HFFc6 (cell line): ENCODE measurements at regions not wholly inside any gene's neighbourhood (a gene's known extent, or its start where the extent isn't known, plus 50 kb on each side); places are given as distances from the start of the nearest gene placed in this dataset.

Source experiments
- DNase-seq: peaks from one replicate; pipeline ENCODE4 v3.0.0-alpha.2; 2018
- H3K27ac Mint-ChIP-seq: 2 replicates; pipeline ENCODE4 v1.8.0; 2020; ENCODE audit warnings: mild to moderate bottlenecking, mixed read lengths
- H3K27me3 Mint-ChIP-seq: 2 replicates; pipeline ENCODE4 v1.8.0; 2021; ENCODE audit warnings: mild to moderate bottlenecking, moderate library complexity, mixed read lengths; ENCODE audit not compliant: insufficient read depth
- H3K36me3 Mint-ChIP-seq: 2 replicates; pipeline ENCODE4 v1.8.0; 2021; ENCODE audit warnings: low read depth, mixed read lengths
- H3K4me1 Mint-ChIP-seq: 2 replicates; pipeline ENCODE4 v1.8.0; 2020; ENCODE audit warnings: low read depth, mixed read lengths
- H3K4me3 Mint-ChIP-seq: 2 replicates; pipeline ENCODE4 v1.8.0; 2020; ENCODE audit warnings: mild to moderate bottlenecking, moderate library complexity, mixed read lengths
- H3K9me3 Mint-ChIP-seq: 2 replicates; pipeline ENCODE4 v1.8.0; 2020; ENCODE audit warnings: mild to moderate bottlenecking, mixed read lengths
- CTCF ChIP-seq: fragments of 200-600 bp; sonication (generic); IDR thresholded peaks from 2 replicates; pipeline ENCODE4 v1.5.0; 2021; ENCODE audit warnings: antibody characterized with exemption, mild to moderate bottlenecking

- DNase-seq, result no peak
- Mint-ChIP-seq H3K4me3 (no peak overlapping the region), H3K9me3 (no peaks in the 10 kb centered on the region), H3K27me3 (peaks cover under 1% of the 10 kb centered on the region; the same call in 1 of the 2 replicates), H3K27ac (no peak overlapping the region), H3K4me1 (peaks cover 26% of the 10 kb centered on the region), H3K36me3 (peaks cover 4% of the 10 kb centered on the region; the same call in 1 of the 2 replicates)
- no peak for TF ChIP-seq CTCF
Measured at GRCh38 chr3:73781541-73781940, 156.8 kb upstream of the PDZRN3 start.

- DNase-seq, result peak; percentile 34
- no peak for TF ChIP-seq CTCF
Measured at GRCh38 chr3:73774645-73775044, 149.9 kb upstream of the PDZRN3 start.

GRCh38 chr3:73773233-73773632 lies 148.5 kb upstream of the PDZRN3 start:
- Mint-ChIP-seq H3K9me3 (no peaks in the 10 kb centered on the region), H3K4me1 (peaks cover 56% of the 10 kb centered on the region), H3K36me3 (peaks cover 4% of the 10 kb centered on the region; the same call in 1 of the 2 replicates), H3K27me3 (no peaks in the 10 kb centered on the region; the same call in 1 of the 2 replicates), H3K27ac (no peak overlapping the region), H3K4me3 (no peak overlapping the region)
- TF ChIP-seq CTCF, result no peak
- DNase-seq, result no peak

More at GRCh38 chr3:73774645-73775044, 149.9 kb upstream of the PDZRN3 start:
- H3K36me3 Mint-ChIP-seq, result peaks cover 4% of the 10 kb centered on the region; the same call in 1 of the 2 replicates
- H3K9me3 Mint-ChIP-seq, result no peaks in the 10 kb centered on the region
- no peak overlapping the region for H3K27ac Mint-ChIP-seq
- no peak overlapping the region for H3K4me3 Mint-ChIP-seq
- peaks cover 42% of the 10 kb centered on the region for H3K4me1 Mint-ChIP-seq
- no peaks in the 10 kb centered on the region for H3K27me3 Mint-ChIP-seq

DNA sequence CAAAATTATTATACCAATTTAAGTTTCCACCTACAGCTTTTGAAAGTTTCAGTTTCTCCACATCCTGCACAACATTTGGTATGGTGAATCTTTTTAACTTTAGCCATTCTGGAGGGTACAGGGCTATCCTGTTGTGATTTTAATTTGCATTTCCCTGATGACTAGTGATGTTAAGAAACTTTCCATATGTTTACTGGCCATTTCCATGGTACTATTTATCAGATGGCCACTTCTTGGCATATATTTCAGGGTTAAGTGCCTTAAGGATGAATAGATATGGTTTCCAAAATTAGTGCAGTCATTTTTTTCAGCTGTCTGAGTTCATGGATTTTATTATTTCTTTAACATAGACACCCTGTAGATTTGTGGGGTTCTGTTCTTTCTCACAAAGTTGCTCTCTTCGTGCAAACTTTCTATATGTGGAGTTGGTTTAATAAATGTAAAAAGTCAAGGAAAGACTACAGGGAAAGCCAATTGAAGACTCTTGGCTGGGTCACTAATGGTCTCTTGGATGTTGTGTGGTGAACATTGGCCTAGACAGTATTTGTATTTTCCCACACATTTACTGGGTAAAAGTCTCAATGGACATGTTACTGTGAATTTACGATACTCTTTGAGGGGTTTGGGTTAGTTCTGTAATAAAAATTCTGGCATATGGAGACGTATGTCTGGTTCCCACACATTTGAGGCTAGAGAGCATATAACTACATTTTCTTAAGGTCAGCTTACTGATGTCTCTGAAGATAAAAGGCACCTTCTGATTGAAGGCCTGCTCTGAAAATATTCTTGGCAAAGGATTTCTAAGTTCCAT lies 147.5 kb upstream of the PDZRN3 start:
- Mint-ChIP-seq H3K27me3 (no peaks in the 10 kb centered on the region; the same call in none of the 2 replicates), H3K4me3 (no peak overlapping the region), H3K27ac (peak overlapping the region; percentile 15), H3K36me3 (no peaks in the 10 kb centered on the region), H3K4me1 (peaks cover 65% of the 10 kb centered on the region), H3K9me3 (no peaks in the 10 kb centered on the region)
- TF ChIP-seq CTCF, result no peak
- peak; percentile 22 for DNase-seq

DNA sequence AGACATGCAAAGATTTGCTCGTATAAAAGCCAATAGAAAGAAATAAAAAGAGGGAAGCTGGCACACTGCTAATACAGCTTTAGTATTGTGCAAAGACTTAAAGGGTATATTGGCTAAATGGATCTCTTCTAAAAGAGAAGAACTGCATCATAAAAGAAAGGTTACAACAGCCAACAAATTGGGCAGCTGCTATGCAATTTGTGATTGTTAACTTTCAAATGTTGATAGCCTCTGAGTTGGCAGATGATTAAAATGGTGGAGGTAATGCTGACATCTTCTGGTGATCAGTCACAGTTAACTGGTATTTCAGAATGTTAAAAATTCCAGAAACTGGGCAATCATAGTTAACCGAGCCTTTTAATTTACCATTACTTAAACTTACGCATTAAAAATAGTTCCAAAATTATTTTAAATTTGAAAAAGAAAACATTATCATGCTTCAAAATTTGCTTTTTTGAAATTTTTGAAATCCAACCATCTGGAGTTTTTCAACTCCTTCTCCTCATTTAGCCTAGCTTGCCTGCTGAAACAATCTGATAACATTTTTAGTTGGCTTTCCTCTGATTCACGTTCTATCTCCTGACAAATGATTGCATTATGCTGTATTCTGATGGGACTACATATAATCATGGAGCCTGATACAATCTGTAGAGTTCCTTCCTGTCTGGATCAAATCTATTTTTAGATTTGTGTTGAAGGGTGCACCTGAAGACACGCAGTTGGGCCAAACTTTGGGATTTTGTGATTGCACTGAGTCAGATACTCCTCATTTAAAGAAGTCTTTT lies 144.0 kb upstream of the PDZRN3 start:
- H3K27ac Mint-ChIP-seq, result peak overlapping the region; percentile 14; the same call in 1 of the 2 replicates
- peak; percentile 38 for DNase-seq
- no peaks in the 10 kb centered on the region for H3K36me3 Mint-ChIP-seq

More for the DNA sequence above, 144.0 kb upstream of the PDZRN3 start:
- H3K27me3 Mint-ChIP-seq, result no peaks in the 10 kb centered on the region; the same call in none of the 2 replicates
- H3K4me3 Mint-ChIP-seq, result no peak overlapping the region; the same call in 1 of the 2 replicates
- TF ChIP-seq CTCF, result peak; percentile 63
- H3K4me1 Mint-ChIP-seq, result peaks cover 63% of the 10 kb centered on the region
- no peaks in the 10 kb centered on the region for H3K9me3 Mint-ChIP-seq
